ENCODE measurements at regions not wholly inside any gene's neighbourhood (a gene's known extent, or its start where the extent isn't known, plus 50 kb on each side); places are given as distances from the start of the nearest gene placed in this dataset.

- Histone ChIP-seq H3K9ac (ENCODE audit: insufficient read depth, low read length, poor library complexity, severe bottlenecking) (no peak overlapping the region), H3K79me2 (ENCODE audit: insufficient read depth, low read length) (no peaks in the 10 kb centered on the region), H3K9me3 (replicated peaks in 1 of 2; ENCODE audit: control insufficient read depth in 1 of 2, insufficient read depth in 1 of 2, low read length in 2 of 2) (no peaks in the 10 kb centered on the region), H3K4me2 (replicated peaks; ENCODE audit: extremely low read depth, low read length, poor library complexity, severe bottlenecking) (no peak overlapping the region), H3K36me3 (replicated peaks in 1 of 2; ENCODE audit: control insufficient read depth in 1 of 2, insufficient read depth in 2 of 2, low read length in 2 of 2) (no peaks in the 10 kb centered on the region), H3K27me3 (ENCODE audit: control insufficient read depth in 2 of 2, insufficient read depth in 2 of 2, low read length in 2 of 2) (no peaks in the 10 kb centered on the region), H3K27ac (ENCODE audit: low read depth in 1 of 2, low read length in 2 of 2) (no peak overlapping the region), H3K4me3 (replicated peaks in 1 of 3; ENCODE audit: low read depth in 2 of 3, low read length in 3 of 3) (no peak overlapping the region), H3K4me1 (ENCODE audit: control insufficient read depth in 1 of 2, insufficient read depth in 2 of 2, low read length in 2 of 2) (no peaks in the 10 kb centered on the region), H2AFZ (ENCODE audit: insufficient read depth, low read depth, low read length, poor library complexity, severe bottlenecking) (no peak overlapping the region), H4K20me1 (ENCODE audit: insufficient read depth, low read length) (no peaks in the 10 kb centered on the region)
- peaks cover 0 to 3% (median 0%) of the 10 kb centered on the region in 7 donors for H3K9me3 Mint-ChIP-seq
- peaks cover 2 to 6% (median 2%) of the 10 kb centered on the region in 3 donors for H3K27me3 Mint-ChIP-seq (ENCODE audit: low read depth in 3 of 3)
- no peak for DNase-seq
- H3K36me3 Mint-ChIP-seq = no peaks in the 10 kb centered on the region
- H3K4me1 Mint-ChIP-seq = no peaks in the 10 kb centered on the region
- 86% methylated on average over 1 of the region's 2 CpGs for WGBS (ENCODE audit: insufficient coverage)
- TF ChIP-seq, protein P1, sequence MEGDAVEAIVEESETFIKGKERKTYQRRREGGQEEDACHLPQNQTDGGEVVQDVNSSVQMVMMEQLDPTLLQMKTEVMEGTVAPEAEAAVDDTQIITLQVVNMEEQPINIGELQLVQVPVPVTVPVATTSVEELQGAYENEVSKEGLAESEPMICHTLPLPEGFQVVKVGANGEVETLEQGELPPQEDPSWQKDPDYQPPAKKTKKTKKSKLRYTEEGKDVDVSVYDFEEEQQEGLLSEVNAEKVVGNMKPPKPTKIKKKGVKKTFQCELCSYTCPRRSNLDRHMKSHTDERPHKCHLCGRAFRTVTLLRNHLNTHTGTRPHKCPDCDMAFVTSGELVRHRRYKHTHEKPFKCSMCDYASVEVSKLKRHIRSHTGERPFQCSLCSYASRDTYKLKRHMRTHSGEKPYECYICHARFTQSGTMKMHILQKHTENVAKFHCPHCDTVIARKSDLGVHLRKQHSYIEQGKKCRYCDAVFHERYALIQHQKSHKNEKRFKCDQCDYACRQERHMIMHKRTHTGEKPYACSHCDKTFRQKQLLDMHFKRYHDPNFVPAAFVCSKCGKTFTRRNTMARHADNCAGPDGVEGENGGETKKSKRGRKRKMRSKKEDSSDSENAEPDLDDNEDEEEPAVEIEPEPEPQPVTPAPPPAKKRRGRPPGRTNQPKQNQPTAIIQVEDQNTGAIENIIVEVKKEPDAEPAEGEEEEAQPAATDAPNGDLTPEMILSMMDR (IDR thresholded peaks at IDR 0.05) = no peak
- intact Hi-C loops (cut with micrococcal nuclease) = no loop called here
- no peak overlapping the region for H3K4me3 Mint-ChIP-seq
- peak overlapping the region in 1 of 7 donors; percentile 27 for H3K27ac Mint-ChIP-seq
Observed at GRCh38 chr14:22493753-22494152, 95.3 kb downstream of the DAD1 start.

- H4K20me1 ChIP-seq (ENCODE audit: insufficient read depth, low read length) = no peaks in the 10 kb centered on the region
- H3K27ac ChIP-seq (ENCODE audit: low read depth in 1 of 2, low read length in 2 of 2) = no peak overlapping the region
- H3K4me1 ChIP-seq (ENCODE audit: control insufficient read depth in 1 of 2, insufficient read depth in 2 of 2, low read length in 2 of 2) = no peaks in the 10 kb centered on the region
- intact Hi-C loops (cut with micrococcal nuclease) = no loop called here
- no peaks in the 10 kb centered on the region for H3K36me3 ChIP-seq (replicated peaks in 1 of 2; ENCODE audit: control insufficient read depth in 1 of 2, insufficient read depth in 2 of 2, low read length in 2 of 2)
- 100% methylated on average over 5 of the region's 15 CpGs for WGBS (ENCODE audit: insufficient coverage)
- Mint-ChIP-seq H3K27ac (no peak overlapping the region), H3K9me3 (no peaks in the 10 kb centered on the region), H3K4me1 (no peaks in the 10 kb centered on the region), H3K27me3 (ENCODE audit: low read depth in 3 of 3) (peaks cover 2 to 6% (median 2%) of the 10 kb centered on the region in 3 donors), H3K36me3 (no peaks in the 10 kb centered on the region), H3K4me3 (no peak overlapping the region)
- no peaks in the 10 kb centered on the region for H3K27me3 ChIP-seq (ENCODE audit: control insufficient read depth in 2 of 2, insufficient read depth in 2 of 2, low read length in 2 of 2)
- no peaks in the 10 kb centered on the region for H3K9me3 ChIP-seq (replicated peaks in 1 of 2; ENCODE audit: control insufficient read depth in 1 of 2, insufficient read depth in 1 of 2, low read length in 2 of 2)
- DNase-seq = no peak
- no peaks in the 10 kb centered on the region for H3K79me2 ChIP-seq (ENCODE audit: insufficient read depth, low read length)
- H2AFZ ChIP-seq (ENCODE audit: insufficient read depth, low read depth, low read length, poor library complexity, severe bottlenecking) = no peak overlapping the region
- no peak overlapping the region for H3K4me3 ChIP-seq (replicated peaks in 1 of 3; ENCODE audit: low read depth in 2 of 3, low read length in 3 of 3)
- no peak overlapping the region for H3K4me2 ChIP-seq (replicated peaks; ENCODE audit: extremely low read depth, low read length, poor library complexity, severe bottlenecking)
- TF ChIP-seq, protein P1 (IDR thresholded peaks at IDR 0.05) = no peak
- no peak overlapping the region for H3K9ac ChIP-seq (ENCODE audit: insufficient read depth, low read length, poor library complexity, severe bottlenecking)
Observed at GRCh38 chr14:22492622-22493542, 96.1 kb downstream of the DAD1 start.

Measured in CD14-positive monocyte (primary cell).